Stimulated activated CD4-positive, alpha-beta T cell treated with anti-CD3 and anti-CD28 coated beads, Interleukin-15, amount 100 ng/mL, for 24 hours (primary cell): ENCODE measurements at regions not wholly inside any gene's neighbourhood (a gene's known extent, or its start where the extent isn't known, plus 50 kb on each side); places are given as distances from the start of the nearest gene placed in this dataset.

Experiments
- DNase-seq: peaks from one replicate; pipeline ENCODE4 v3.0.0-alpha.2; 2020

GRCh38 chr10:78850644-78851435 lies 217.9 kb upstream of the ZMIZ1 start:
- no peak for DNase-seq

- no peak for DNase-seq
Measured at GRCh38 chr10:78851647-78852046, 217.1 kb upstream of the ZMIZ1 start.

GRCh38 chr10:78852466-78853240 lies 216.1 kb upstream of the ZMIZ1 start:
- DNase-seq, result peak; percentile 25

- DNase-seq, result no peak
Measured at GRCh38 chr10:78853864-78854263, 214.9 kb upstream of the ZMIZ1 start.

GRCh38 chr10:78856421-78856820 lies 212.3 kb upstream of the ZMIZ1 start:
- DNase-seq, result no peak

GRCh38 chr10:78857193-78857592 lies 211.6 kb upstream of the ZMIZ1 start:
- DNase-seq, result no peak

GRCh38 chr10:78859266-78859665 lies 209.5 kb upstream of the ZMIZ1 start:
- DNase-seq, result no peak

GRCh38 chr10:78859769-78860168 lies 209.0 kb upstream of the ZMIZ1 start:
- DNase-seq, result no peak

GRCh38 chr10:78860260-78860914 lies 208.4 kb upstream of the ZMIZ1 start:
- no peak for DNase-seq

GRCh38 chr10:78861529-78862327 lies 207.0 kb upstream of the ZMIZ1 start:
- DNase-seq, result no peak

- no peak for DNase-seq
Measured at GRCh38 chr10:78862328-78862640, 206.5 kb upstream of the ZMIZ1 start.

- DNase-seq, result no peak
Measured at GRCh38 chr10:78863140-78863905, 205.4 kb upstream of the ZMIZ1 start.

GRCh38 chr10:78863906-78864239 lies 204.9 kb upstream of the ZMIZ1 start:
- DNase-seq, result no peak

GRCh38 chr10:78864761-78865537 lies 203.8 kb upstream of the ZMIZ1 start:
- DNase-seq, result no peak

GRCh38 chr10:78865538-78865875 lies 203.3 kb upstream of the ZMIZ1 start:
- DNase-seq, result no peak

- no peak for DNase-seq
Measured at GRCh38 chr10:78865931-78866717, 202.6 kb upstream of the ZMIZ1 start.

GRCh38 chr10:78866731-78867554 lies 201.8 kb upstream of the ZMIZ1 start:
- DNase-seq, result no peak

GRCh38 chr10:78867555-78867939 lies 201.2 kb upstream of the ZMIZ1 start:
- no peak for DNase-seq

GRCh38 chr10:78868048-78868447 lies 200.7 kb upstream of the ZMIZ1 start:
- no peak for DNase-seq

GRCh38 chr10:78868456-78868855 lies 200.3 kb upstream of the ZMIZ1 start:
- no peak for DNase-seq
